ENCODE measurements at regions not wholly inside any gene's neighbourhood (a gene's known extent, or its start where the extent isn't known, plus 50 kb on each side); places are given as distances from the start of the nearest gene placed in this dataset.

DNA sequence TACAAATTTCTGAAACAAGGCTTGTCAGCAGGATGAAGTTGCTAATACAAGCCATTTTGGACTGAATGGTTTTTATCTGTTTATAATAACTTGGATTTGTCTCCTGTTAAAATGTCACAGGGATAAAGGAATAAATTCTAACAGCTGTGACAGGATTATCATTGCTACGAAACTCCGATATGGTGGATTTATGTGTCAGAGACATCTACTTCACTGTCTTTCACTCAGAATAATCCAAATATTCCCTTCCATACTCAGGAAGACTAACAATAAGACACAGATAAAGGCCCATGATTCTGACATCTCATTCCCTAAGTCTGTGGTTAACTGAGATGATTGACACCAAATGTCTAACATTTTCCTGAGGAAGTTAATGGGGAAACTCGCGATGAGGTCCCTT, 529.8 kb upstream of the GOT2 start:
- H3K4me2 ChIP-seq = no peak overlapping the region
- no peaks in the 10 kb centered on the region for H4K20me1 ChIP-seq (ENCODE audit: insufficient read depth)
- no peak overlapping the region for H3K4me3 ChIP-seq (ENCODE audit: low read depth in 2 of 2, low read length in 1 of 2)
- ChIA-PET POLR2A (no interaction called here), CTCF (no interaction called here)
- TF ChIP-seq YY1 (IDR thresholded peaks at IDR 0.05; ENCODE audit: low read depth) (no peak), IRF3 (IDR thresholded peaks at IDR 0.05; ENCODE audit: low read depth, low read length) (no peak)
- no peaks in the 10 kb centered on the region for H3K79me2 ChIP-seq (ENCODE audit: insufficient read depth)
- H2AFZ ChIP-seq (ENCODE audit: low read depth) = no peak overlapping the region
- no peak overlapping the region for H3K27ac ChIP-seq (ENCODE audit: low read depth in 2 of 2, low read length in 1 of 2)
- WGBS (ENCODE audit: low lambda C conversion rate) = 80% methylated on average over 4 of the region's 4 CpGs
- H3K36me3 ChIP-seq (replicated peaks in 1 of 2; ENCODE audit: control insufficient read depth in 1 of 2, insufficient read depth in 2 of 2, low read length in 1 of 2) = no peaks in the 10 kb centered on the region
- H3K4me1 ChIP-seq (ENCODE audit: control insufficient read depth in 1 of 2, insufficient read depth in 2 of 2, low read depth in 1 of 2, low read length in 1 of 2) = no peaks in the 10 kb centered on the region
- no peaks in the 10 kb centered on the region for H3K9me3 ChIP-seq
- DNase-seq = no peak
- no peak overlapping the region for H3K9ac ChIP-seq
- H3F3A ChIP-seq (replicated peaks; ENCODE audit: insufficient read depth) = no peaks in the 10 kb centered on the region
- H3K27me3 ChIP-seq (ENCODE audit: insufficient read depth) = no peaks in the 10 kb centered on the region
- no peaks in the 10 kb centered on the region; the same call in 1 of the 2 replicates for H3K9me2 ChIP-seq

- CTCF ChIA-PET = interaction anchor here (0.6 kb wide), 1 partner anchor 86 kb away, joined by 3 read pairs; no protein-coding TSS in a partner anchor
These were observed 526.8 kb upstream of the GOT2 start for GRCh38 chr16:59260892-59261291.

GRCh38 chr16:59259950-59260319, 525.8 kb upstream of the GOT2 start:
- Histone ChIP-seq H3K4me1 (ENCODE audit: control insufficient read depth in 1 of 2, insufficient read depth in 2 of 2, low read depth in 1 of 2, low read length in 1 of 2) (no peaks in the 10 kb centered on the region), H3F3A (replicated peaks; ENCODE audit: insufficient read depth) (no peaks in the 10 kb centered on the region), H3K79me2 (ENCODE audit: insufficient read depth) (no peaks in the 10 kb centered on the region), H3K9me2 (no peaks in the 10 kb centered on the region; the same call in 1 of the 2 replicates), H3K4me2 (no peak overlapping the region), H3K9ac (no peak overlapping the region), H3K9me3 (no peaks in the 10 kb centered on the region), H3K36me3 (replicated peaks in 1 of 2; ENCODE audit: control insufficient read depth in 1 of 2, insufficient read depth in 2 of 2, low read length in 1 of 2) (no peaks in the 10 kb centered on the region), H2AFZ (ENCODE audit: low read depth) (no peak overlapping the region), H3K27me3 (ENCODE audit: insufficient read depth) (no peaks in the 10 kb centered on the region), H3K27ac (ENCODE audit: low read depth in 2 of 2, low read length in 1 of 2) (no peak overlapping the region), H4K20me1 (ENCODE audit: insufficient read depth) (no peaks in the 10 kb centered on the region), H3K4me3 (ENCODE audit: low read depth in 2 of 2, low read length in 1 of 2) (no peak overlapping the region)
- CTCF ChIA-PET = no interaction called here
- POLR2A ChIA-PET = no interaction called here
- DNase-seq = no peak
- TF ChIP-seq JUND (IDR thresholded peaks at IDR 0.05) = no peak
- TF ChIP-seq CHD2 (IDR thresholded peaks at IDR 0.05; ENCODE audit: low read length, partially characterized antibody) = no peak
- no peak for TF ChIP-seq GABPA (IDR thresholded peaks at IDR 0.05; ENCODE audit: low read depth)
- TF ChIP-seq, protein P1, sequence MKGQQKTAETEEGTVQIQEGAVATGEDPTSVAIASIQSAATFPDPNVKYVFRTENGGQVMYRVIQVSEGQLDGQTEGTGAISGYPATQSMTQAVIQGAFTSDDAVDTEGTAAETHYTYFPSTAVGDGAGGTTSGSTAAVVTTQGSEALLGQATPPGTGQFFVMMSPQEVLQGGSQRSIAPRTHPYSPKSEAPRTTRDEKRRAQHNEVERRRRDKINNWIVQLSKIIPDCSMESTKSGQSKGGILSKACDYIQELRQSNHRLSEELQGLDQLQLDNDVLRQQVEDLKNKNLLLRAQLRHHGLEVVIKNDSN (IDR thresholded peaks at IDR 0.05; ENCODE audit: borderline replicate concordance, low read depth) = no peak
- no peak for TF ChIP-seq TAF1 (IDR thresholded peaks at IDR 0.05; ENCODE audit: borderline replicate concordance, low read depth, low read length)
- TF ChIP-seq, protein P2, sequence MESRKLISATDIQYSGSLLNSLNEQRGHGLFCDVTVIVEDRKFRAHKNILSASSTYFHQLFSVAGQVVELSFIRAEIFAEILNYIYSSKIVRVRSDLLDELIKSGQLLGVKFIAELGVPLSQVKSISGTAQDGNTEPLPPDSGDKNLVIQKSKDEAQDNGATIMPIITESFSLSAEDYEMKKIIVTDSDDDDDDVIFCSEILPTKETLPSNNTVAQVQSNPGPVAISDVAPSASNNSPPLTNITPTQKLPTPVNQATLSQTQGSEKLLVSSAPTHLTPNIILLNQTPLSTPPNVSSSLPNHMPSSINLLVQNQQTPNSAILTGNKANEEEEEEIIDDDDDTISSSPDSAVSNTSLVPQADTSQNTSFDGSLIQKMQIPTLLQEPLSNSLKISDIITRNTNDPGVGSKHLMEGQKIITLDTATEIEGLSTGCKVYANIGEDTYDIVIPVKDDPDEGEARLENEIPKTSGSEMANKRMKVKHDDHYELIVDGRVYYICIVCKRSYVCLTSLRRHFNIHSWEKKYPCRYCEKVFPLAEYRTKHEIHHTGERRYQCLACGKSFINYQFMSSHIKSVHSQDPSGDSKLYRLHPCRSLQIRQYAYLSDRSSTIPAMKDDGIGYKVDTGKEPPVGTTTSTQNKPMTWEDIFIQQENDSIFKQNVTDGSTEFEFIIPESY (IDR thresholded peaks at IDR 0.05; ENCODE audit: borderline replicate concordance, low read depth) = no peak
- TF ChIP-seq FOSL2 (IDR thresholded peaks at IDR 0.05; ENCODE audit: borderline replicate concordance, low read depth) = no peak
- TF ChIP-seq TCF12 (IDR thresholded peaks at IDR 0.05) = no peak
- TF ChIP-seq, protein P3, sequence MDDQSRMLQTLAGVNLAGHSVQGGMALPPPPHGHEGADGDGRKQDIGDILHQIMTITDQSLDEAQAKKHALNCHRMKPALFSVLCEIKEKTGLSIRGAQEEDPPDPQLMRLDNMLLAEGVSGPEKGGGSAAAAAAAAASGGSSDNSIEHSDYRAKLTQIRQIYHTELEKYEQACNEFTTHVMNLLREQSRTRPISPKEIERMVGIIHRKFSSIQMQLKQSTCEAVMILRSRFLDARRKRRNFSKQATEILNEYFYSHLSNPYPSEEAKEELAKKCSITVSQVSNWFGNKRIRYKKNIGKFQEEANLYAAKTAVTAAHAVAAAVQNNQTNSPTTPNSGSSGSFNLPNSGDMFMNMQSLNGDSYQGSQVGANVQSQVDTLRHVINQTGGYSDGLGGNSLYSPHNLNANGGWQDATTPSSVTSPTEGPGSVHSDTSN (IDR thresholded peaks at IDR 0.05) = no peak
- TF ChIP-seq EP300 (IDR thresholded peaks at IDR 0.05; ENCODE audit: borderline replicate concordance in 1 of 2, low read depth in 1 of 2, low read length in 1 of 2) = no peak
- TF ChIP-seq USF2 (IDR thresholded peaks at IDR 0.05; ENCODE audit: borderline replicate concordance, low read depth, low read length) = no peak
- TF ChIP-seq RAD21 (IDR thresholded peaks at IDR 0.05; ENCODE audit: low read length) = no peak

More at GRCh38 chr16:59260892-59261291, 526.8 kb upstream of the GOT2 start:
- Histone ChIP-seq H3K4me3 (ENCODE audit: low read depth in 2 of 2, low read length in 1 of 2) (no peak overlapping the region), H3K79me2 (ENCODE audit: insufficient read depth) (no peaks in the 10 kb centered on the region), H3F3A (replicated peaks; ENCODE audit: insufficient read depth) (no peaks in the 10 kb centered on the region), H3K4me2 (no peak overlapping the region), H2AFZ (ENCODE audit: low read depth) (no peak overlapping the region), H3K4me1 (ENCODE audit: control insufficient read depth in 1 of 2, insufficient read depth in 2 of 2, low read depth in 1 of 2, low read length in 1 of 2) (no peaks in the 10 kb centered on the region), H3K27me3 (ENCODE audit: insufficient read depth) (no peaks in the 10 kb centered on the region), H3K9me3 (no peaks in the 10 kb centered on the region), H4K20me1 (ENCODE audit: insufficient read depth) (no peaks in the 10 kb centered on the region), H3K9ac (no peak overlapping the region), H3K9me2 (no peaks in the 10 kb centered on the region; the same call in 1 of the 2 replicates), H3K27ac (ENCODE audit: low read depth in 2 of 2, low read length in 1 of 2) (no peak overlapping the region), H3K36me3 (replicated peaks in 1 of 2; ENCODE audit: control insufficient read depth in 1 of 2, insufficient read depth in 2 of 2, low read length in 1 of 2) (no peaks in the 10 kb centered on the region)
- 26% methylated on average over 4 of the region's 4 CpGs for WGBS (ENCODE audit: low lambda C conversion rate)
- POLR2A ChIA-PET = no interaction called here
- DNase-seq = no peak
- TF ChIP-seq, protein P3 (IDR thresholded peaks at IDR 0.05) = no peak
- no peak for TF ChIP-seq TEAD4 (IDR thresholded peaks at IDR 0.05; ENCODE audit: borderline replicate concordance, insufficient read depth)

All from SK-N-SH (cell line).